Stomach (tissue), 4 donors: ENCODE measurements at regions not wholly inside any gene's neighbourhood (a gene's known extent, or its start where the extent isn't known, plus 50 kb on each side); places are given as distances from the start of the nearest gene placed in this dataset.

Experiments
- CTCF ChIP-seq, 7 experiments: fragments of 450-650 bp in 4 of 7; fragments of 200-600 bp in 3 of 7; sonication (generic) in 3 of 7; IDR thresholded peaks; one replicate each; pipeline ENCODE4 v1.5.1; 2016 to 2019; ENCODE audit warnings: antibody characterized with exemption in 7 of 7, control low read depth in 2 of 7, mild to moderate bottlenecking in 1 of 7
- EP300 ChIP-seq: sonication (generic); formaldehyde crosslinking; IDR thresholded peaks from one replicate; pipeline ENCODE4 v1.6.1; 2017; ENCODE audit warnings: antibody characterized with exemption
- POLR2A ChIP-seq, 4 donors: fragments of 450-650 bp; IDR thresholded peaks; one replicate each; pipeline ENCODE4 v1.6.1; 2016; ENCODE audit warnings: antibody characterized with exemption in 4 of 4, control low read depth in 2 of 4, mild to moderate bottlenecking in 1 of 4, moderate library complexity in 1 of 4
- POLR2AphosphoS5 ChIP-seq, 3 donors: sonication (generic); formaldehyde crosslinking; IDR thresholded peaks; one replicate each; pipeline ENCODE4 v1.6.1; 2016; ENCODE audit warnings: antibody characterized with exemption in 3 of 3

GRCh38 chrX:142084611-142085010, 120.5 kb downstream of the MAGEC2 start:
- TF ChIP-seq CTCF (IDR thresholded peaks at IDR 0.05): no peak
- TF ChIP-seq POLR2AphosphoS5 (IDR thresholded peaks at IDR 0.05): no peak
- no peak for TF ChIP-seq POLR2A (IDR thresholded peaks at IDR 0.05)
- TF ChIP-seq EP300: no peak
